ENCODE measurements at regions not wholly inside any gene's neighbourhood (a gene's known extent, or its start where the extent isn't known, plus 50 kb on each side); places are given as distances from the start of the nearest gene placed in this dataset.

DNA sequence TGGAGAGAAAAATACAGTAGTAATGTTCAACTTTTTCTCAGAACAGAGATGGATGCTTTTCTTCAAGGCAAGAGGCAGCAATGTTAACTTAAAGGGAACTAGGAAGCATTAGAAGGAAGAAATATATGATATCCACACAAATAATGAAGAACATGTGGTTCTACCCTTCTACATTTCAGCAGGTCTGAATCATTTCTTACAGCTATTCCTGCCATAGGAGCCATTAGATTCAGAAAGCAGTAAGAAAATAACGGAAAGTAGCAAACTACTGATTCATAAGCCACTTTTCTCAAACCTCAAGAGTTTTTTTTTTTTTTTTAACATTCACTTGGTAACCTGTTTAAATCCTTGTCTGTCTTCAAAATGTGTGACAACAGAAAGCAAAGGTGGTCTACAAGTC, 1251.6 kb upstream of the AGA start:
- Histone ChIP-seq H3K4me1 (ENCODE audit: insufficient read depth, low read length) (no peaks in the 10 kb centered on the region), H3K27ac (ENCODE audit: extremely low read length, insufficient read depth, low read length) (no peak overlapping the region), H4K20me1 (ENCODE audit: insufficient read depth, low read length) (no peaks in the 10 kb centered on the region), H3K9ac (ENCODE audit: insufficient read depth, low read depth, low read length) (no peak overlapping the region), H3K4me3 (replicated peaks in 1 of 3; ENCODE audit: insufficient read depth in 1 of 3, low read depth in 2 of 3, low read length in 3 of 3) (no peak overlapping the region), H3K36me3 (replicated peaks in 1 of 2; ENCODE audit: control insufficient read depth in 1 of 2, insufficient read depth in 2 of 2, low read length in 2 of 2) (no peaks in the 10 kb centered on the region), H3K9me3 (ENCODE audit: low read length) (no peaks in the 10 kb centered on the region; the same call in 1 of the 2 replicates), H3K79me2 (ENCODE audit: insufficient read depth, low read length) (no peaks in the 10 kb centered on the region), H3K4me2 (ENCODE audit: low read depth, low read length) (no peak overlapping the region), H3K27me3 (ENCODE audit: control insufficient read depth in 1 of 2, insufficient read depth in 2 of 2, low read length in 2 of 2) (no peaks in the 10 kb centered on the region), H2AFZ (ENCODE audit: low read length) (no peak overlapping the region)
- ATAC-seq (no peak), FAIRE-seq (no peak), DNase-seq (ENCODE audit: low spot score) (no peak)
- ChIA-PET CTCF (ENCODE audit: low intra/inter-chr PET ratio, low total read pairs) (no interaction called here), POLR2A (no interaction called here)
- in situ Hi-C loops (cut with HindIII; ENCODE audit: extremely low pct_ligation_motif_present, low pct_unique_long_range_greater_than_20kb) (no loop called here), intact Hi-C loops (cut with micrococcal nuclease; ENCODE audit: unreplicated experiment) (no loop called here)
- WGBS (ENCODE audit: low lambda C conversion rate), result 6% methylated on average over 1 of the region's 1 CpG
- TF ChIP-seq NR3C1 (CRISPR knock-in tag; IDR thresholded peaks at IDR 0.05) (no peak), ZNF24 (IDR thresholded peaks at IDR 0.05) (no peak), ZSCAN21 (CRISPR knock-in tag; IDR thresholded peaks at IDR 0.05; ENCODE audit: borderline replicate concordance) (no peak), ZNF331 (CRISPR knock-in tag; IDR thresholded peaks at IDR 0.05) (no peak), BCL6 (CRISPR knock-in tag; IDR thresholded peaks at IDR 0.05) (no peak), ZNF619 (CRISPR knock-in tag; IDR thresholded peaks at IDR 0.05) (no peak)
- TF ChIP-seq, protein P1, sequence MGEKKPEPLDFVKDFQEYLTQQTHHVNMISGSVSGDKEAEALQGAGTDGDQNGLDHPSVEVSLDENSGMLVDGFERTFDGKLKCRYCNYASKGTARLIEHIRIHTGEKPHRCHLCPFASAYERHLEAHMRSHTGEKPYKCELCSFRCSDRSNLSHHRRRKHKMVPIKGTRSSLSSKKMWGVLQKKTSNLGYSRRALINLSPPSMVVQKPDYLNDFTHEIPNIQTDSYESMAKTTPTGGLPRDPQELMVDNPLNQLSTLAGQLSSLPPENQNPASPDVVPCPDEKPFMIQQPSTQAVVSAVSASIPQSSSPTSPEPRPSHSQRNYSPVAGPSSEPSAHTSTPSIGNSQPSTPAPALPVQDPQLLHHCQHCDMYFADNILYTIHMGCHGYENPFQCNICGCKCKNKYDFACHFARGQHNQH (CRISPR knock-in tag; IDR thresholded peaks at IDR 0.05), result no peak
- TF ChIP-seq, protein P2, sequence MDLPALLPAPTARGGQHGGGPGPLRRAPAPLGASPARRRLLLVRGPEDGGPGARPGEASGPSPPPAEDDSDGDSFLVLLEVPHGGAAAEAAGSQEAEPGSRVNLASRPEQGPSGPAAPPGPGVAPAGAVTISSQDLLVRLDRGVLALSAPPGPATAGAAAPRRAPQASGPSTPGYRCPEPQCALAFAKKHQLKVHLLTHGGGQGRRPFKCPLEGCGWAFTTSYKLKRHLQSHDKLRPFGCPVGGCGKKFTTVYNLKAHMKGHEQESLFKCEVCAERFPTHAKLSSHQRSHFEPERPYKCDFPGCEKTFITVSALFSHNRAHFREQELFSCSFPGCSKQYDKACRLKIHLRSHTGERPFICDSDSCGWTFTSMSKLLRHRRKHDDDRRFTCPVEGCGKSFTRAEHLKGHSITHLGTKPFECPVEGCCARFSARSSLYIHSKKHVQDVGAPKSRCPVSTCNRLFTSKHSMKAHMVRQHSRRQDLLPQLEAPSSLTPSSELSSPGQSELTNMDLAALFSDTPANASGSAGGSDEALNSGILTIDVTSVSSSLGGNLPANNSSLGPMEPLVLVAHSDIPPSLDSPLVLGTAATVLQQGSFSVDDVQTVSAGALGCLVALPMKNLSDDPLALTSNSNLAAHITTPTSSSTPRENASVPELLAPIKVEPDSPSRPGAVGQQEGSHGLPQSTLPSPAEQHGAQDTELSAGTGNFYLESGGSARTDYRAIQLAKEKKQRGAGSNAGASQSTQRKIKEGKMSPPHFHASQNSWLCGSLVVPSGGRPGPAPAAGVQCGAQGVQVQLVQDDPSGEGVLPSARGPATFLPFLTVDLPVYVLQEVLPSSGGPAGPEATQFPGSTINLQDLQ (CRISPR knock-in tag; IDR thresholded peaks at IDR 0.05), result no peak
- BruUV-seq (replicated peaks), result no TSS peak

Measured in HepG2 (cell line).